ENCODE measurements at regions not wholly inside any gene's neighbourhood (a gene's known extent, or its start where the extent isn't known, plus 50 kb on each side); places are given as distances from the start of the nearest gene placed in this dataset.
A peak's percentile ranks its signal among the peaks of the same experiment; 100 is the strongest.

DNA sequence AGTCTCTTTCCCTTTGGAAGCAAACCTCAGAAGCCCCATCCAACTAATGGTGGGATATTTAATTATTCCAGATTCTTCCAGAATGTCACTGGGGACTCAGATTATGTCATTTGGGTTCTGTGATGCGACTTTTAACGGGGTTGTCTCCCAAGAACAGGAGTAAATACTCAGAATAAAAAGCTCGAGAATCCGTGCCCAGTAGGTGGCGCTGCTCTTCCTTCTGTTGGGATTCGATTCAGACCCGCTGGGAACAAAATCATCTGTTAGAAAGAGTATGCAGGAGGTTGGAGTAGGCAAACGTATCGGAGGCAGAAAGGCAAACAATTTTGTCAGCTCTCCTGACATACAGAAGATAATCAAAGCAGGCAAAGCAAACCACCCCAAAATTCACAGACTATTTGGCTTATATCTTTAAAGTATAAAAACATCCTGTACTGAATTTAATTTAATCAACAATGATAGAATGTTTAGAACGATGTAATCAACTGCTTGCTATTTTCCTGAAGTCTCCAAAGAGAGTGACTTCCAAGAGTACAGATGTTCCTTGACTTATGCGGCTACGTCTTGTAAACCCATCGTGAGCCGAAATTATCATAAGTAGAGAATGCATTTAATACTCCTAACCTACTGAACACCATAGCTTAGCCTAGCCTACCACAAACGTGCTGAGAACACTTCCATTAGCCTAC, 169.8 kb upstream of the RAI14 start:
- Mint-ChIP-seq H3K27ac (ENCODE audit: low read depth) (no peak overlapping the region), H3K36me3 (ENCODE audit: insufficient read depth) (no peaks in the 10 kb centered on the region), H3K27me3 (peaks cover 45% of the 10 kb centered on the region), H3K9me3 (no peaks in the 10 kb centered on the region), H3K4me1 (peaks cover 5% of the 10 kb centered on the region), H3K4me3 (no peak overlapping the region)
- no peak for ATAC-seq (replicated peaks; ENCODE audit: extremely low read depth, poor library complexity, severe bottlenecking)
- DNase-seq (ENCODE audit: low spot score in 2 of 2) = peak in 1 of 2 donors; percentile 35

DNA sequence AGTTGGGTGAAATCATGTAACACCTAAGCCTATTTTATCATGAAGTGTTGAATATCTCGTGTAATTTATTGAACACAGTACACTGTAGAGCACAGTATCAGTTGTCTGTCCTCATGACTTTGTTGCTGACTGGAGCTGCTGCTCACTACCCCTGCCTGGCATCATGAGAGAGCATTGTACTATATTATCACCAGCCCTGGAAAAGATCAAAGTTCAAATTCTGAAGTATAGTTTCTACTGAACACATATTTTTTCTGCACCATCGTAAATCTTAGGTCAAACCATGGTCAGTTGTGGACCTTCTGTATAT, 169.3 kb upstream of the RAI14 start:
- Mint-ChIP-seq H3K4me1 (peaks cover 5% of the 10 kb centered on the region), H3K27ac (ENCODE audit: low read depth) (no peak overlapping the region), H3K4me3 (no peak overlapping the region), H3K36me3 (ENCODE audit: insufficient read depth) (no peaks in the 10 kb centered on the region), H3K27me3 (peaks cover 40% of the 10 kb centered on the region), H3K9me3 (no peaks in the 10 kb centered on the region)
- ATAC-seq (replicated peaks; ENCODE audit: extremely low read depth, poor library complexity, severe bottlenecking) (no peak), DNase-seq (ENCODE audit: low spot score in 2 of 2) (no peak)

DNA sequence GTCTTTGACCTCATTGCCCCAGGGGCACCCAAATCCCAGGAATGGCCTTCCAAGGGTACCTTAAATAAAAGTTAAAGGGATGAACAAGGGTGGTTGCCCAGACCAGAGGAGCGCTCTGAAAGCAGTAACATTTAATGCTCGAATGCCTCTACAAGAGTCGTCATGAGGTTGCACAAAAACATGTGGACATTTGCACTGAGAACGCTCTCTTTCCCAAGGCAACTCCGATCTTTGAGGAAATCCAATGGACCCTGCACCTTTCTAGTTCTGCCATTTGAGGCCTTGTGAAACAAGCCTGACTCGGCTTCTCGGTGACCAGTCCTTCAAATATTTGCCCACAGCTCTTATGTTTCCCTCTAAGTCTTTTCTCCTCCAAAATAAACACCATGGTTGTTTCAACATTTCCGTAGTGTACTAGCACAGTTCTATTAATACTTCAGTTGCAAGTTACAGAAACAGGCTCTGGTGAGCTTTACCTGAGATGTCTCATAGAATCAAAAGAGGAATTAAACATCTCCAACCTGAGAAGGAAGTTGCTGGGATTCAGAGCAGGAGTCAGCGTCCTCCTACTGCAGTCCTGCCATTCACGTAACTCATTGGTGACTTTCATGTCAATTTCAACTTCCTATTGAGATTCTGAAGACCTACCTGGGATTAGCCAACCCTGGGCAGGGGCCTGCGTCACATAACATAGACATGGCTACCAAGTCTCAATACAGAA, 168.8 kb upstream of the RAI14 start:
- H3K4me1 Mint-ChIP-seq = peaks cover 5% of the 10 kb centered on the region
- H3K36me3 Mint-ChIP-seq (ENCODE audit: insufficient read depth) = no peaks in the 10 kb centered on the region
- H3K4me3 Mint-ChIP-seq = no peak overlapping the region
- H3K27ac Mint-ChIP-seq (ENCODE audit: low read depth) = no peak overlapping the region
- DNase-seq (ENCODE audit: low spot score in 2 of 2) (no peak), ATAC-seq (replicated peaks; ENCODE audit: extremely low read depth, poor library complexity, severe bottlenecking) (no peak)
- H3K9me3 Mint-ChIP-seq = no peaks in the 10 kb centered on the region
- H3K27me3 Mint-ChIP-seq = peaks cover 35% of the 10 kb centered on the region

DNA sequence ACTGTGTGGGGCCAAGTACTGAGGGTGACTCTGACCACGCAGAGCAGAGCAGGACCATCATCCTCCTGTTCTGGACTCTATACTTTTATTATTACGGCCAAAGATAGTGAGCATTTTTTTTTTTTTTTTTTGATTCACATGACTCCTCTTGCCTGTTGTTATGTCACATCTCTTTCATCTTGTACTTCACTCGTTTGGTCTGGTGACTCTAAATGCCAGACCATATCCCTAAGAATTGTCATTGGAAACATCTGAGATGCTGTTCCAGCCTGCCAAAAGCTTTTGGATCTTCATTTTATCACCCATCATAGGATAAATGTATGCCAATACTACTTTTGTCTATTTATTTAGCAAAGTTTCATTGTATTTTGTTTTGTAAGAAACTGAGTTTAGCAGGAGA, 168.2 kb upstream of the RAI14 start:
- Mint-ChIP-seq H3K9me3 (no peaks in the 10 kb centered on the region), H3K27ac (ENCODE audit: low read depth) (no peak overlapping the region), H3K4me1 (peaks cover 5% of the 10 kb centered on the region), H3K36me3 (ENCODE audit: insufficient read depth) (no peaks in the 10 kb centered on the region), H3K27me3 (peaks cover 32% of the 10 kb centered on the region), H3K4me3 (no peak overlapping the region)
- no peak for DNase-seq (ENCODE audit: low spot score in 2 of 2)
- no peak for ATAC-seq (replicated peaks; ENCODE audit: extremely low read depth, poor library complexity, severe bottlenecking)

DNA sequence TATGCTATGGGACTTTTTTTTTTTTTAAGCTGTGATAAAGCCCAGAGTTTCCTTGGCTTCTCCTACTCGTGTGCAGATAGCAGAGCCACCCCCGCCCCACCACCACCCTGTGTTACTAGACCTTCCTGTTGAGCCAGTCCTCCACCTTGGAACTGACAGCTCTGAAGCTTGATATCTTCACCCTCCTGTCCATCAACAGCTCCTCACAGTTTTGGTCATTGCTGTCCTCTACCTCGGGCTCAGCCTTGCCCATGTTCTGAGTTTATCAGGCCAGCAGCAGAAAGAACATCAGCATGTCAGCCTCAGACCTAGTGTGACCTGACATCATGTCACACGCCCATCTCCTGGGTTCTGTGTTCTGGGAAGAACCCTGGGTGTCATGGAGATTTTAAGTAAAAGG, 167.1 kb upstream of the RAI14 start:
- ATAC-seq (replicated peaks; ENCODE audit: extremely low read depth, poor library complexity, severe bottlenecking) (no peak), DNase-seq (ENCODE audit: low spot score in 2 of 2) (no peak)
- no peaks in the 10 kb centered on the region for H3K9me3 Mint-ChIP-seq
- H3K4me1 Mint-ChIP-seq = peaks cover 8% of the 10 kb centered on the region
- H3K36me3 Mint-ChIP-seq (ENCODE audit: insufficient read depth) = no peaks in the 10 kb centered on the region
- H3K27me3 Mint-ChIP-seq = peaks cover 32% of the 10 kb centered on the region
- H3K4me3 Mint-ChIP-seq = no peak overlapping the region
- no peak overlapping the region for H3K27ac Mint-ChIP-seq (ENCODE audit: low read depth)

DNA sequence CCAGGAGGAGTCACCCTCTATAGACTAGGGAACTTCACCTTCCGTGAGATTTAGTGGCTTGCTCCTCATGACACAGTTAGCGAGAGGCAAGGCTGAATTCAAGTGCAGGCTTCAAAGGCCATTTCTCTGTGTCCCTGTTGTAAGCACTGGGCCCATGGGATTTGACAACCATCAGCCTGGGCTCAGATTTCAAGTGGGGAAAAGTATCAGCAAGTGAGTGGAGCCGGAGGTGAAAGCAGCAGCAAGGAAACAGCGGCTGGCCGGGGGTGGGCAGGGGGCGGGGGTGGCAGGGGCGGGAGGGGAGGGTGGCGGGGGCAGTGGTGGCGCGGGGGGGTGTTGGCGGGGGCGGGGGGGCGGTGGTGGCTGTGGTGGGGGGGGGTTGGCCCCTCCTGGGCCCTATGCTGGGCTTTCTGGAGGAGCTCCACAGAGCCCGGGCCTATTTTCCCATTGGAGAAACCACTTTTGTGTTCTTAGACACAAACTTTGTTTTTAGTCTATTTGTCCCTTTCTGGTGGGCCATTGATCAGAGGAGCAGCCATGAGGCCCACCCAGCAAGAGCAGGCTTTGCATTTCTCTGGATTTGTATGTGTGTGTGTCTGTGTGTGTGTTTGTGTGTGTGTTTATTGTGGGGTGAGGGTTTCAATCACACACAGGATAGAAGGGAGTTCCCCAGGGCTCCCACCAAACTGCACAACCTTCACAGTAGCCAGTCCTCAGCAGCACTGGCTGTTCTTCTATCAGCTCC, 165.4 kb upstream of the RAI14 start:
- DNase-seq (ENCODE audit: low spot score in 2 of 2) (no peak), ATAC-seq (replicated peaks; ENCODE audit: extremely low read depth, poor library complexity, severe bottlenecking) (no peak)
- Mint-ChIP-seq H3K27me3 (peaks cover 32% of the 10 kb centered on the region), H3K9me3 (no peaks in the 10 kb centered on the region), H3K4me1 (peaks cover 11% of the 10 kb centered on the region), H3K36me3 (ENCODE audit: insufficient read depth) (no peaks in the 10 kb centered on the region), H3K4me3 (no peak overlapping the region), H3K27ac (ENCODE audit: low read depth) (no peak overlapping the region)

DNA sequence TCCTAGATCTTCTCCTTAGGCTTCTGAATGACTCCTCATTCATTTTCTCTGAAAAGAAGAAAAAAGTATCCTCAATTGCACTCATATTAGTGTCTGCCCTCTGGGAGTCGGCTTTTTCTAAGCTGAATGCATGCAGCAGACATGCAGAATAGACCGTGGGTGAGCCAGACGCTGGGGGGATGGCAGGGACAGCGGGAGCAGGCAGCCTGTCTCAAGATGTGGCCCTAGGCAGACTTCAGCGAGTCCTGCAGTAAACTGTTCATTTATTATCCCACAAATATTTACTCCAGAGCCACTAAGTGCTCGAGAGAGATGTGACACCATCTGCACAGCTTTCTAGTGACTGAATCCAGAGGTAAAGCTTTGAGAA, 164.9 kb upstream of the RAI14 start:
- Mint-ChIP-seq H3K4me3 (no peak overlapping the region), H3K27me3 (peaks cover 30% of the 10 kb centered on the region), H3K9me3 (no peaks in the 10 kb centered on the region), H3K4me1 (peaks cover 8% of the 10 kb centered on the region), H3K27ac (ENCODE audit: low read depth) (no peak overlapping the region), H3K36me3 (ENCODE audit: insufficient read depth) (no peaks in the 10 kb centered on the region)
- DNase-seq (ENCODE audit: low spot score in 2 of 2) (no peak), ATAC-seq (replicated peaks; ENCODE audit: extremely low read depth, poor library complexity, severe bottlenecking) (no peak)

DNA sequence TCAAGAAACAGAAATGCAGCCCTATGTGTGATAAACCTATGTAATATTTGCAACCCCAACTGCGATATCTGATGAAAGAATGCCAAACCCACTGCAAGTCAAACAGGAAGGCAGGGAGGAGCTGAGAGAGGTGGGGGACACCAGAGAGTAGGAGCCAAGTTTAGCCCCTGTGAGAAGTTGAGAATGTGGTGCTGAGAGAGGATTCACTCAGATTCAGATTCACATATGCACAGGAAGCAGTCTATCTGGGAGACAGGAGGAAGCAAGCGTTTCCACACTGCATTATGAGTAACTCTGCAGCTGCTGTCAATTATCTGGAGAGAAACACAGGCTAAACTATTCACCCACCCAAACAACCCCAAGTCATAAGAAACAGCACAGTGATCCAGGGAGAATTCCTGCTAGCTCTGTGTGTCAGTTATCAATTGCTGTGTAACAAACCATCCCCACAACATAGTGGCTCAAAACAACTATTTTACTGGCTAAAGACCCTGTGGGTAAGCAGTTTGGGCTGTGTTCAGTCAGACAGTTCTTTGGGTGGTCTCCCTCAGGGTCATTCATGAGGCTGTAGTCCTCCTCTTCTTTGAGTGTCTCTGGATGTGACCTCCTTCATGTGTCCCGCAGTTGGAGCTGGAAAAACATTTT, 161.9 kb upstream of the RAI14 start:
- no peaks in the 10 kb centered on the region for H3K9me3 Mint-ChIP-seq
- H3K4me3 Mint-ChIP-seq = no peak overlapping the region
- H3K27me3 Mint-ChIP-seq = peaks cover 3% of the 10 kb centered on the region
- H3K36me3 Mint-ChIP-seq (ENCODE audit: insufficient read depth) = peaks cover 2% of the 10 kb centered on the region
- H3K4me1 Mint-ChIP-seq = peaks cover 14% of the 10 kb centered on the region
- no peak overlapping the region for H3K27ac Mint-ChIP-seq (ENCODE audit: low read depth)
- ATAC-seq (replicated peaks; ENCODE audit: extremely low read depth, poor library complexity, severe bottlenecking) = peak; percentile 50
- DNase-seq (ENCODE audit: low spot score in 2 of 2) = no peak

DNA sequence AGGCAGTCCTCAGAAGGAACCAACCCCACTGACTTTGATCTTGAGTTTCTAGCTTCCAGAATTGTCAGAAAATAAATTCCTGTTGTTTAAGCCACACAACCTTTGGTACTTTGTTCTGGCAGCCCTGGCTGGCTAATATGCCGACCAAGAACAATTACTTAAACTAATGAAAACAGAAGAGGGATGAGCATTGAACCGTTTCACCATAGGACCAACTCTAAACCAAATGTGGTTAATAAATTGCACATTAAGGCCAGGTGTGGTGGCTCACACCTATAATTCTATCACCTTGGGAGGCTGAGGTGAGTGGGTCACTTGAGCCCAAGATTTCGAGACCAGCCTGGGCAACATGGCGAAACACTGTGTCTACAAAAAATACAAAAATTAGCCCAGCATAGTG, 160.9 kb upstream of the RAI14 start:
- ATAC-seq (replicated peaks; ENCODE audit: extremely low read depth, poor library complexity, severe bottlenecking) = no peak
- no peak overlapping the region for H3K27ac Mint-ChIP-seq (ENCODE audit: low read depth)
- peaks cover 18% of the 10 kb centered on the region for H3K4me1 Mint-ChIP-seq

DNA sequence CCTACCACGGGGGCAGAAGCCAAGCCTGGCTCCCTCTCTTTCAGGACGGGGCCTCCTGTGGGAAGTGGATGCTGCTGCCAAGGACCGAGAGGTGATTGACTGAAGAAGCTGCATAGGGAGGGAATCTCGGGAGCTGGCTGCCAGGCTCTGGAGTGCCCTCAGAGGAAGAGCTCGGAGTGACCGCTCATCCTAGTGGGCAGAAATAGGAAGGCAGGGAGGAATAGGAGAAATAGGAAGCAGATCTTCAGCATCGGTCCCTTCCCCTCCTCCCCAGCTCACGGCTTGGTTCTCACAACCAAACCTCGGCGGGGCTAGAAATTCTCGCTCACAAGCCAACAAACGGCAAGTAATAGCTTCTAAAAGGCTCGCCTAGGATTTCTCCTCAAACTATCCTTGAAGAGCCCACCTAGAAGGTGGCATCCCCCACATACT, 159.9 kb upstream of the RAI14 start:
- Mint-ChIP-seq H3K27me3 (no peaks in the 10 kb centered on the region), H3K9me3 (no peaks in the 10 kb centered on the region), H3K27ac (ENCODE audit: low read depth) (no peak overlapping the region), H3K36me3 (ENCODE audit: insufficient read depth) (peaks cover 2% of the 10 kb centered on the region), H3K4me1 (peaks cover 18% of the 10 kb centered on the region), H3K4me3 (no peak overlapping the region)
- ATAC-seq (replicated peaks; ENCODE audit: extremely low read depth, poor library complexity, severe bottlenecking) = no peak
- DNase-seq (ENCODE audit: low spot score in 2 of 2) = no peak

More for the DNA sequence above, 160.9 kb upstream of the RAI14 start:
- Mint-ChIP-seq H3K27me3 (no peaks in the 10 kb centered on the region), H3K9me3 (no peaks in the 10 kb centered on the region), H3K36me3 (ENCODE audit: insufficient read depth) (peaks cover 2% of the 10 kb centered on the region), H3K4me3 (no peak overlapping the region)
- no peak for DNase-seq (ENCODE audit: low spot score in 2 of 2)

DNA sequence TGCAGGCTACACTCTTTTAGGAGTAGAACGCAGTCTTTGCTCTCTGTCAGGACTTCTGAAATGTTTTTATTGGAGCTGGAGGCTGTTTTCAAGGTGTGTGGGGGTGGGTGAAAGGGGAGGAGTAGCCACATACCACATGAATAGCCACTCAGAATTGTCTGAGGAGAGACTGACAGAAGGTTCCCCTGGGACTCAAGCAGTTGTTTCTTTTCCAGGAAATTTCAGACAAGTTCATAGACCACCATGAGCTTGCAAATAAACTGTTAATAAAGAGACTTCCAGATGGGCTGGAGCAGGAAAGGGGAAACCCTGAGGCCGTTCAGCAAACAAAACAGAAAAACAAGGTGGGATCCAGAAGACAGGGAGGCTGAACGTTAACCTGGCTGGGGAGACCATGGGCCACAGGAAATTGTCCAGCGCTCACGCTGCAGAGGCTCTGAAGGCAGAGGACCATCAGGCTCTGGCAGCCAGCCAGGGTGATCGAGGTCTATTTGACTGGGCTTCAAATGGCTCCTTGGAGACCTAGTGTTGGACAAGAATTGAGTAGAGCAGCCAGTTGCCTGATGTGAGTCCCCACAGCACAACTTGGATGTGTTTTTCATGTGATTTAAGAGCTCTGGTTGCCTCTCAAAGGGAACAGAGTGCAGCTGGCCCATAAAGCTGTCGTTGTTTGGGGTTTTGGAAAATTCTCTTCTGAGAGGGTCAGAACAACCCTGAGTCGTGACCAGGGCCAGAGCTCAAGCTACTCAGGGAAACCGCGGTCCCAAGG, 159.2 kb upstream of the RAI14 start:
- ATAC-seq (replicated peaks; ENCODE audit: extremely low read depth, poor library complexity, severe bottlenecking) (no peak), DNase-seq (ENCODE audit: low spot score in 2 of 2) (no peak)
- Mint-ChIP-seq H3K4me1 (peaks cover 18% of the 10 kb centered on the region), H3K4me3 (no peak overlapping the region), H3K9me3 (no peaks in the 10 kb centered on the region), H3K27ac (ENCODE audit: low read depth) (no peak overlapping the region), H3K36me3 (ENCODE audit: insufficient read depth) (peaks cover 2% of the 10 kb centered on the region), H3K27me3 (no peaks in the 10 kb centered on the region)

DNA sequence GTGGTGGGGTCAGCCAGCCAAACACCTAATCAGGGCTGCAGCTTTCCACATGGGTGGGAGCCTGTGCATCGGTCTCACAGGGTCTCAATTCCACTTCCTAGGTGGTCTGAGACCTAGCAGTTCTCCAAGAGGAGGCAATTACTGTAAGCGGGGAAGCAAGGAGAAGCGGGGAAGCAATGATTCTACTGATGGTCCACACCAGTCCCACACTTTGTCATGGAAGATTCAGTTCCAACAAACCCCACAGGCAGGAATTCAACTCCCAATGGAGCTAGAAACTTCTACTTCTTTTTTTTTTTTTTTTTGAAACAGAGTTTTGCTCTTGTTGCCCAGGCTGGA, 158.7 kb upstream of the RAI14 start:
- H3K9me3 Mint-ChIP-seq = no peaks in the 10 kb centered on the region
- H3K27ac Mint-ChIP-seq (ENCODE audit: low read depth) = no peak overlapping the region
- DNase-seq (ENCODE audit: low spot score in 2 of 2) = no peak
- no peak for ATAC-seq (replicated peaks; ENCODE audit: extremely low read depth, poor library complexity, severe bottlenecking)
- H3K27me3 Mint-ChIP-seq = no peaks in the 10 kb centered on the region
- peaks cover 2% of the 10 kb centered on the region for H3K36me3 Mint-ChIP-seq (ENCODE audit: insufficient read depth)
- peaks cover 18% of the 10 kb centered on the region for H3K4me1 Mint-ChIP-seq
- H3K4me3 Mint-ChIP-seq = no peak overlapping the region
